AG08396 (cell line): ENCODE measurements at regions not wholly inside any gene's neighbourhood (a gene's known extent, or its start where the extent isn't known, plus 50 kb on each side); places are given as distances from the start of the nearest gene placed in this dataset.

ENCODE experiments used
- DNase-seq: peaks from one replicate; pipeline ENCODE4 v3.0.0; 2012; ENCODE audit warnings: low spot score, mixed read lengths

DNA sequence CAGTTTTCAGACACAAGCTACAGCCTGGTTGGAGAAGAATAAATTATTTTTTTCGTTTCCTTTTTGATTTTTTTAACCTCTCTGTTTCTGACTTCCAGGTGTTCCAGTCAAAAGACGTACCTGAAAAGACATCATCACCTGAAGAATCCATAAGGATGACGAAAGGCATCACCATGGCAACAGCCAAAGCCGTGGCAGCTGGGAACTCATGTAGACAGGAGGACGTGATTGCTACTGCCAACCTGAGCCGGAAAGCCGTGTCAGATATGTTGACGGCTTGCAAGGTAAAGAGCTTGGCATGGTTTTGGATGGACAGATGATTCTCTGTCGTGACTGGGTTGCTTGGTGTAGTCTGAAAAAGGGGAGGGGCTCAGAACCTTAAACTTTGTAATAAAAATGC, 237.0 kb upstream of the TPM1 start:
- no peak for DNase-seq

DNA sequence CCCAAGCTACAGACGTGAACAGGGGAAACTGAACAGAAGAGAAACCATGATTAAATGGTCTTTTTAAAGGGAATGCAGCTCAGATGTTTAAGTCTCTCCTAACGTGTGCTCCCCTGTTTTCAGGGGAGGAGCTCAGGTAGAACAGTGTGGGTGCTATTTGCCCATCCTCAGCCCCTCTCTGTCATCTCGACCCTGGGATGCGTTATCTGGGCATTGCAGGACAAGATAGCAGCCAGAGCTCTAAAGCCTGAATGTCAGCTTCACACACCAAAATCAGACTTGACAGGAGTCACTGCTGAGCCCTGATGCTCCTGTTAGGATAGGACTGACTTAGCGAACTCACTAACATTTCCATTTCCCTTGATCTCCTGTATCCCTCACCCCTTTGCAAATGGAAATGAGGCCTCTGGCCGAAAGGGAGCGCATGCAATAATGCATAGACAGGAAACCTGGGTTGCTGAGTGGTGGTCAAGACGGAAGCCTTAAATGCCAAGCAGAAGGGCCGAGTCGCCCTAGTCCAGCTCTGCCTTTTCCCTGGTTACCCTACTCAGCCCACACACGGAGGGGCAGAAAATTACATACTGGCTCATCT, 234.9 kb upstream of the TPM1 start:
- no peak for DNase-seq

GRCh38 chr15:62809115-62809967, 233.2 kb upstream of the TPM1 start:
- peak; percentile 57 for DNase-seq

GRCh38 chr15:62809968-62810260, 232.6 kb upstream of the TPM1 start:
- DNase-seq, result no peak

GRCh38 chr15:62812515-62812835, 230.1 kb upstream of the TPM1 start:
- no peak for DNase-seq

DNA sequence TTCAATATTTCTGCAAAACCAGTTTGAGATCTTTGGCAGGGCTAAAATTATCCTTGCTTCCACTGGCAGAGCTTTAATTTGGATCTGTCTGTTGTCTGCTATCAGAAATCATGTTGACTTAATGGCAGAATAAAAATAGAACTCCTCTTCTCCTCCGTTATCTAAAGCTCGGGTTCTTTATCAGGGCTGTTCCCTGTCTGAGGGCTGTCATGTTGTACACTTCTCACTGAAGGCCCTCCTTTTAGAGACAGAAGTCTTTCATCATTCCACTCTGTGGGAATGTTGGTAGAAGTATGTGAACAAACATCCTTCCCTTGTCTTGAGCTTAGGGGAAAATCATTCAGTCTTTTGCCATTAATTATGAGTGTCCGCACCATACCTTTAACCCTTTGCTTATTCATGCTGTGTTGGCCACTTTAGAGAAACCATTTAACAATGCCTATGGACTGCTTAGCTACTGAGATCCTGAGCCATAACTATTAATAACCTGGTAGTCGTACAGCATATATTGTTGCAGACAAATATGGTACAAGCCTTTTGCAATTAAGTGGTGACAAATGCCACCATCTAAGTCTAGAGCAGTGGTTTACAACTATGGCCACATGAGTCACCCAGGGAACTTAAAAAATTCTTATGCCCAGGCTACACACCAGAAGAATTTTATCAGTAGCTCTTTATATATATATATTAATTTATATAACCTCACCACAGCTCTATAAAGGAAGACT, 226.0 kb upstream of the TPM1 start:
- DNase-seq, result no peak

- DNase-seq, result no peak
Measured at GRCh38 chr15:62818691-62819090, 223.9 kb upstream of the TPM1 start.

DNA sequence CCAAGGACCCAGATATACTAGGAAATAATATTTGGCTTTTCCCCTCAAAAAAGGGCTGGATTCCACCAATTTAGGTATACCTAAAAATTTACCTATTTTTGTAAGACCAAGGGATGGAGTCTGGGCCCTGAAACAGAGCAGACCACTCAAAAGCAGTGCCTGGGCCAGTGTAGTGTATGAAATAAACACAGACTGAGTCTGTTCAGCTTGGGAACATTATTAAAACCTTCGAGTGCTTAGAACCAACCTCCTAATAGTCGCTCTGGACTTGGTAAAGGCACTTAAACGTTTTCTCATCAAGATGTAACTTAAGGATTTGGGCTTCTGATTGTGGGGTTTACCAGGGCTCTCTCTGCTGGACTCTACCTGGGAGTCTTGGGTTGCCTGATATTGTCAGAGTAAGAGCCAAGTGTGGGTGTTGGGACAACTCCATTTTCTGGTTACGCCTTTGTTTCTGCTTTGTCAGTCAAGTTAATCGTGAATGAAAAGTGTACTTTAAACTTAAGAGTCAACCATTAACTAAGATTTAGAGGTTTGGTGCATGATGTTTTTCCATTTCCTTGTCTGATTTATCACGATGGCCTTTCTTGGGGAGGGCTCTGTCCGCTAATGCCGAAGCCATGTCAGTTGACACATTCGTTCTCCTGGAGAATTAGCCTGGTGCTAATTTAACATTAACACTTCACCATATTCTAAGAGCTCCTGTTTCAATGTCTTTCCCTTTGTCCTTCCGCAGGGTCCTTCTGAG, 221.0 kb upstream of the TPM1 start:
- no peak for DNase-seq

- DNase-seq, result no peak
Measured at GRCh38 chr15:62822228-62822627, 220.3 kb upstream of the TPM1 start.

GRCh38 chr15:62823561-62823960, 219.0 kb upstream of the TPM1 start:
- no peak for DNase-seq

GRCh38 chr15:62824111-62825015, 218.2 kb upstream of the TPM1 start:
- peak; percentile 55 for DNase-seq

DNA sequence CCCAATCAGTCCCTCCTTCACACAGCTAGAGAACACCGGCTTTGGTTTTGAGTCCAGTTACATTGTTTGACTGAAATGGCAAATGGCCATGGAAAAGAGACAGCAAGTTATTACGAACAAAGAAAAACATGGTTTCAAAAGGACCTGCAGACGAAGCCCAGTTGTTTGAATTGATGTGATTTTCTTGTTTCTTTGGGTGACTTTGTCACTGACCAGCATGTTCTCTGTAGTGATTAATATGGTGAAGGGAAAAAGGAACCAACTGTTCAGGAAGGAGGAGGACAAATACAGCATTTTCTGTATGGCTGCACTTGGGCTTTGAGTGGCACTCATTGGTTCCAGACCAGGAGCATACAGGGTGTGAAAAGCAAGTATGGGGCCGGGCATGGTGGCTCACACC, 217.4 kb upstream of the TPM1 start:
- no peak for DNase-seq

DNA sequence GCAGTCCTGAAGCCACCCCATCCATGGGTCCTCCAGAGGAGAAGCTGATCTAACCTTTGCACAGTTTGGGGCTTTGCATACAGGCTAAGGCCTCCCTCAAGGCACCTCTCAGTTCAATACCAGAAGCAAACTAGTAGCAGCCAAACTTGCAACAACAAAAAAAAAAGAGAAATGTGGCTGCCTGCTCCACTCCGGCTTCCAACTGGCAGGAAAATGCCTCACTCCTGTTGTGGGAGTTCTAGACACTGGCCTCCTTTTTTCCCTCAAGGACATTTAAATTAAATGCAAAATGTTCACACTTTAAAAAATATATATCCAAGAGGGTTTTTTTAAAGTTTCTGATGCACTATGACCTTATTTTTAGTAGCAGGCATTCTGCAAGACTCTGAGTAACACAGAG, 216.0 kb upstream of the TPM1 start:
- no peak for DNase-seq

- no peak for DNase-seq
Measured at GRCh38 chr15:62828364-62828763, 214.2 kb upstream of the TPM1 start.

DNA sequence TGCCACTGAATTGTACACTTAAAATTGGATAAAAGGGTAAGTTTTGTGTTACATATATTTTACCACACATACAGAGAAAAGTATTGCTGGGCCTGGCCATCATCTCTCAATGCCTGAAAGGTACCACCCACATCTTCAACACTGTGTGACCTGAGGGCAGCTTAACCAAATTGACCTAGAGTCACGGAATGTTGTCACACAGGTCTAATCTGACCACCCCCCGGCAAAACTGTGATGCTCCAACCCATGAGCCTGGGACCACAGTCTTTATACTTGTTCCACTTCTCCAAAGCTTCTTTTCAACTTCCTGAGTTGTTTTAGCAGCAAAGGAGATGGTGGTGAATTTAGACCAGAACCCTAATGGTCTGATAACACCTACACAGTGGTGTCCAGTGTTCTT, 210.3 kb upstream of the TPM1 start:
- DNase-seq, result no peak

DNA sequence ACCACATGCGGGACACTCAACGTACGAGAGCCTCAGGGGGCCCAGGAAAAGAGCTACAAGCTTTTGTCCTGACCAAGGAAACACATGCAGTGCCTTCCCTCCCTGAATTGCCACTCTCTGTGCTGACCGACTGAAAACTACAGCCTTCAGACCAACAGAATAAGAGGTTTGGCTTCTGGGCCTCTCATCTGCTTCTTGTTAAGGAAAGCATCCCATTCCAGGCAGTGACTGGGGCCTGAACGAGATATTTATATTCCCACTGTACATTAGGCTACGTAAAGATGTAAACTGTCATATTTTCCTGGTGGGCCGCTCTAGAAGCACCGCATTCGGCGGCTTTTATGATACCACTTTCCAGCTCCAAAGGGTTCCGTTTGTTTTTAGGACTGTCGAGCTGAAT, 208.9 kb upstream of the TPM1 start:
- no peak for DNase-seq

GRCh38 chr15:62834686-62835329, 207.7 kb upstream of the TPM1 start:
- no peak for DNase-seq

DNA sequence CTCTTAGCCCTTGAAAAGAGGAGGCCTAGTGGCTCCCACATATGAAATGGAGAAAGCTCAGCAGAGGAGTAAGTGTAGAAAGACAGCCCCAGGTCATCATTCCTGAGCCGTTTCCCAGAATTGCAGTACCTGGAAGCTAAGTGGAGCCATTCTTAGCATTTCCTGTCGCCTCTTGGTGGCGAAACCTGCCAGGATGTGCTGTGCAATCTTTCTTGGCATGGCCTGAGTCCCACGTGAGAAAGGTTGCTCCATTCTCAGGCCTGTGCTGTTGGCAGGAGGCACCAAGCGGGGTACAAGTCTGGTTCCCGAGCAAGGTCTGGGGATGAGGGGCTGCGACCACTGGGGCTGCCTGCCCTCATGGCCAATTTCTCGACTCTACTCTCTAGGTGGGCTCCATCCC, 207.2 kb upstream of the TPM1 start:
- no peak for DNase-seq

DNA sequence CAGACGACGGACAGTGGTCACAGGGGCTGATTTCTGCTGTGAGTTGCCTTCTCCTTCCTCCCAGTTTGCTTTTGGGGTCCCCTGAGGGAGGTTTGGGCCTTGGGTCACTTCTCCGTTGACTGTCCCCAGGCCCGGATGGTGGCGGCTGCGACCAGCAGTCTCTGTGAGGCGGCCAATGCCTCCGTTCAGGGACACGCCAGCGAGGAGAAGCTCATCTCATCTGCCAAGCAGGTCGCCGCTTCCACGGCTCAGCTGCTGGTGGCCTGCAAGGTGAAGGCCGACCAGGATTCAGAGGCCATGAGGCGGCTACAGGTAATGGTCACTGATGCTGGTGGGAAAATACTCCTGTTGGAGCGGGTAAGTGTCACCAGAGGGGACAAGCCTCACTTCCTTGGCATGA, 206.8 kb upstream of the TPM1 start:
- no peak for DNase-seq

DNA sequence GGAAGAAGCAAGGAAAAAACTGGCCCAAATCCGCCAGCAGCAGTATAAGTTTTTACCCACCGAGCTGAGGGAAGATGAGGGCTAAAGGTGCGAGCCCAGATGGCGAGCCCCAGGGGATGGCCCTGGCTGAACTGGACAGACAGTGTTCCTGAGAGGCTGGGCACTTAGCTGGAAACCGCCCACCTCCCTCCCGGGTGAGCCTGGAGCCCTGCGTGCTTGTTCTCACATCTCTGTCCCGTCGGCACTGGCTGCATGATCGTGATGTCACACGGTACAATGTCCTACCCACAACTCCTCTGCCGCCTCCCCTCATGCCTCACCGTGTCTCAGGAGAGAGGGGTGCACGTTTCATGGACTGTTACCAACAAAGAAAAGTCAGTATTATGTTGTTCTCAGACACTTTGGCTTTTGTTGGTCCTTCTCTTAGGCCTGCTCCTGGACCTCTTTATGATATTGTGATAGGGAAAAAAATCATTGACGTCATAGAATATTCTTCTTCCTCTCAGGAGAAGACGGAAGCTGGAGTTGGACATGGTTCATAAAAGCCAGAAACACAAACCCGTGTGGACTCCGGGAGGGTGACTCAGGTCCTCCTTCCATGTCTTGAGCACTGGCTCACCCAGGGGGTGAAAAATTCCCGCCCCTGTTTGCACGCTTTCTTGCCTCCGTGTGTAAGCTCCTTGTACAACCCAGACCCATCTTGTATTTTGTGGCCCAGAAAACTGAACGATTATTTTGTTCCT, 201.8 kb upstream of the TPM1 start:
- DNase-seq, result no peak

DNA sequence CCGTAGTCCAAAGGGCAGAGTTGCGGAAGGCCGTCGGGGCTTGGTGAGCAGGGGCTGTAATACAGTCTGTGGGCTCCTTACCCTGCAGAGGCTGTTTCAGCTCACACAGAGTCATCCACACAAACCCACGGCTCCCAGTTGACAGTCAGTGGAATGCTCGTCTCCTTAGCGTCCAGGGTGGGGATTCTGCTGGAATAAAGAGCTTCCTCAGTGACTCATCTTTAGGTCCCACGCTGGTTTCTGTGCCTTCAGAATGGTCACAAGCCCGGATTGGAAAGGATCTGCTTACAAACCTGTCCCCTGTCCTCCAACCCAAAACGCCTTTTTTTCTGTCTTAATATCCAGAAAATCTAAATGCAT, 201.3 kb upstream of the TPM1 start:
- peak; percentile 28 for DNase-seq
